K562 (cell line): ENCODE measurements at regions not wholly inside any gene's neighbourhood (a gene's known extent, or its start where the extent isn't known, plus 50 kb on each side); places are given as distances from the start of the nearest gene placed in this dataset.

Experiments used
- CEBPG ChIP-seq, 3 experiments: fragments of 200-800 bp in 1 of 3; sonication (Bioruptor generic) in 1 of 3; sonication (generic) in 1 of 3; formaldehyde crosslinking in 1 of 3; IDR thresholded peaks in 2 of 3; conservative IDR thresholded peaks in 1 of 3; 2 replicates each; pipeline versions ENCODE4 v1.6.1 to v1.8.0; 2016 to 2022; ENCODE audit warnings: missing compliant biosample characterization in 2 of 3, missing genetic modification characterization in 2 of 3, mild to moderate bottlenecking in 1 of 3, missing genetic modification reagents in 1 of 3
- CEBPZ ChIP-seq: fragments of 150-350 bp; IDR thresholded peaks from 2 replicates; pipeline ENCODE4 v1.6.1; 2014; ENCODE audit warnings: low read depth, mild to moderate bottlenecking, low read length, borderline replicate concordance
- DIDO1 ChIP-seq: fragments of 450-650 bp; IDR thresholded peaks from 2 replicates; pipeline ENCODE4 v1.6.1; 2016; ENCODE audit warnings: low read depth, missing biosample characterization, missing genetic modification characterization
- GABPB1 ChIP-seq: sonication (generic); formaldehyde crosslinking; IDR thresholded peaks from 2 replicates; pipeline ENCODE4 v1.8.0; 2022; ENCODE audit warnings: mild to moderate bottlenecking, missing genetic modification reagents
- NFYB ChIP-seq: IDR thresholded peaks from 2 replicates; pipeline ENCODE4 v1.6.1; 2011; ENCODE audit warnings: mild to moderate bottlenecking, moderate library complexity; ENCODE audit not compliant: insufficient read length; ENCODE audit errors: extremely low read depth
- ZNF12 ChIP-seq: sonication (generic); formaldehyde crosslinking; IDR thresholded peaks from 2 replicates; pipeline ENCODE4 v1.4.0; 2020; ENCODE audit warnings: mild to moderate bottlenecking, missing genetic modification reagents
- ZNF583 ChIP-seq: fragments of 250-450 bp; sonication (Bioruptor Pico); IDR thresholded peaks from 2 replicates; pipeline ENCODE4 v1.4.0; 2020
- ZNF584 ChIP-seq: fragments of 200-800 bp; sonication (Bioruptor generic); IDR thresholded peaks from 2 replicates; pipeline ENCODE4 v1.6.1; 2016; ENCODE audit warnings: low read depth, mild to moderate bottlenecking, missing genetic modification characterization, missing compliant biosample characterization
- ZNF655 ChIP-seq: fragments of 250-450 bp; sonication (Bioruptor Pico); IDR thresholded peaks from 2 replicates; pipeline ENCODE4 v1.5.0; 2021
- TF ChIP-seq, protein P1 (sequence below): sonication (generic); formaldehyde crosslinking; IDR thresholded peaks from 2 replicates; pipeline ENCODE4 v1.9.0; 2022; ENCODE audit warnings: mild to moderate bottlenecking, missing genetic modification reagents

DNA sequence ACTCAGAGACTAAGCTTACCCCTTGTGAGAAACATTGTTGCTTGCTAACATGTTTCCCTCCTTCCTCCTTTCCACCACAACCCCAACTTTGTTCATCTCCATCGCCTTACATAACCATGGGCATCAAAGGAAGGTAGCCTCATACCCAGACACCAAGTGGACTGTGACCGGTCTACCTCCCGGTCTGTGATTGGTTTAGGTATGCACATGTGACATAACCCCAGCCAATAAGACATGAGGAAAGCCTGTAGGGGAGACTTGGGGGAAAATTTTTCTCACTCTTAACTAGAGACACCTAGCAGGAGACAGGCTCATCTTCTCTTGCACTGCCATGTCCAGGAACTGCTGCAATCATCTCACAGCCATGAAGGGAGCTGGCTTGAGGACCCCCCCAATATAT lies 120.7 kb downstream of the CDC7 start (continued):
- TF ChIP-seq ZNF655 (CRISPR knock-in tag) (no peak), ZNF583 (CRISPR knock-in tag) (no peak), GABPB1 (CRISPR knock-in tag) (no peak), DIDO1 (tag) (no peak), CEBPZ (no peak), CEBPG (CRISPR knock-in tag; IDR thresholded peaks at IDR 0.05) (no peak), CEBPG (tag; conservative IDR thresholded peaks at IDR 0.05 in 1 of 2, IDR thresholded peaks at IDR 0.05 in 1 of 2) (no peak), ZNF12 (no peak), ZNF584 (CRISPR knock-in tag) (no peak), NFYB (peak; percentile 40)
- TF ChIP-seq, protein P1, sequence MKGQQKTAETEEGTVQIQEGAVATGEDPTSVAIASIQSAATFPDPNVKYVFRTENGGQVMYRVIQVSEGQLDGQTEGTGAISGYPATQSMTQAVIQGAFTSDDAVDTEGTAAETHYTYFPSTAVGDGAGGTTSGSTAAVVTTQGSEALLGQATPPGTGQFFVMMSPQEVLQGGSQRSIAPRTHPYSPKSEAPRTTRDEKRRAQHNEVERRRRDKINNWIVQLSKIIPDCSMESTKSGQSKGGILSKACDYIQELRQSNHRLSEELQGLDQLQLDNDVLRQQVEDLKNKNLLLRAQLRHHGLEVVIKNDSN (CRISPR knock-in tag): peak; percentile 85
